Adipose tissue (tissue), 3 donors: ENCODE measurements at regions not wholly inside any gene's neighbourhood (a gene's known extent, or its start where the extent isn't known, plus 50 kb on each side); places are given as distances from the start of the nearest gene placed in this dataset.

Experiments
- H3K27ac ChIP-seq: one replicate; pipeline ENCODE4 v1.5.1; 2013; ENCODE audit warnings: low read depth, low read length
- WGBS, 3 donors: extraction: QIAGEN DNeasy Blood & Tissue Kit; methylation state at CpG; one replicate each; pipeline ENCODE4 v1.1.7; 2013; 5-methylcytosine and 5-hydroxymethylcytosine counted together
- donor health status: healthy with polysubstance abuse.
- donor health status: Bipolar disorder and iron deficiency.
- donor health status: healthy.

- 90 to 94% (median 93%) methylated on average over 7 of the region's 7 CpGs for WGBS, 3 donors
- H3K27ac ChIP-seq: no peak overlapping the region
These were observed 538.2 kb upstream of the TNP1 start for GRCh38 chr2:217398101-217398500.

- WGBS, 3 donors: 59 to 68% (median 60%) methylated on average over 2 of the region's 2 CpGs
- H3K27ac ChIP-seq: no peak overlapping the region
These were observed 536.7 kb upstream of the TNP1 start for GRCh38 chr2:217396586-217396985.

GRCh38 chr2:217396165-217396564, 536.3 kb upstream of the TNP1 start:
- no peak overlapping the region for H3K27ac ChIP-seq
- 63 to 80% (median 77%) methylated on average over 2 of the region's 2 CpGs for WGBS, 3 donors

- H3K27ac ChIP-seq: no peak overlapping the region
- 83 to 88% (median 87%) methylated on average over 8 of the region's 8 CpGs for WGBS, 3 donors
These were observed 534.9 kb upstream of the TNP1 start for GRCh38 chr2:217394510-217395351.

GRCh38 chr2:217393585-217394032, 533.7 kb upstream of the TNP1 start:
- H3K27ac ChIP-seq: no peak overlapping the region
- 50 to 58% (median 53%) methylated on average over 4 of the region's 4 CpGs for WGBS, 3 donors

GRCh38 chr2:217392930-217393584, 533.2 kb upstream of the TNP1 start:
- 69 to 85% (median 75%) methylated on average over 5 of the region's 5 CpGs for WGBS, 3 donors
- no peak overlapping the region for H3K27ac ChIP-seq

- no peak overlapping the region for H3K27ac ChIP-seq
- 45 to 60% (median 51%) methylated on average over 4 of the region's 4 CpGs for WGBS, 3 donors
These were observed 528.0 kb upstream of the TNP1 start for GRCh38 chr2:217387776-217388387.

GRCh38 chr2:217386041-217386440, 526.2 kb upstream of the TNP1 start:
- 56 to 65% (median 58%) methylated on average over 3 of the region's 3 CpGs for WGBS, 3 donors
- no peak overlapping the region for H3K27ac ChIP-seq

- 73 to 83% (median 77%) methylated on average over 4 of the region's 4 CpGs for WGBS, 3 donors
- H3K27ac ChIP-seq: no peak overlapping the region
These were observed 523.8 kb upstream of the TNP1 start for GRCh38 chr2:217383620-217384019.

GRCh38 chr2:217382794-217383193, 522.9 kb upstream of the TNP1 start:
- 47 to 90% (median 84%) methylated on average over 5 of the region's 5 CpGs for WGBS, 3 donors
- no peak overlapping the region for H3K27ac ChIP-seq

- H3K27ac ChIP-seq: no peak overlapping the region
- 78 to 94% (median 93%) methylated on average over 6 of the region's 6 CpGs for WGBS, 3 donors
These were observed 519.9 kb upstream of the TNP1 start for GRCh38 chr2:217379807-217380206.

GRCh38 chr2:217372794-217373193, 512.9 kb upstream of the TNP1 start:
- WGBS, 3 donors: 89 to 92% (median 91%) methylated on average over 2 of the region's 2 CpGs
- H3K27ac ChIP-seq: no peak overlapping the region

- no peak overlapping the region for H3K27ac ChIP-seq
- 59 to 88% (median 86%) methylated on average over 9 of the region's 9 CpGs for WGBS, 3 donors
These were observed 511.9 kb upstream of the TNP1 start for GRCh38 chr2:217371781-217372213.

GRCh38 chr2:217370391-217370790, 510.5 kb upstream of the TNP1 start:
- 78 to 92% (median 86%) methylated on average over 5 of the region's 5 CpGs for WGBS, 3 donors
- H3K27ac ChIP-seq: no peak overlapping the region

- WGBS, 3 donors: 88 to 96% (median 95%) methylated on average over 4 of the region's 4 CpGs
These were observed 507.6 kb upstream of the TNP1 start for GRCh38 chr2:217367464-217367863.

GRCh38 chr2:217366966-217367365, 507.1 kb upstream of the TNP1 start:
- 68 to 92% (median 84%) methylated on average over 4 of the region's 4 CpGs for WGBS, 3 donors

More at GRCh38 chr2:217367464-217367863, 507.6 kb upstream of the TNP1 start:
- H3K27ac ChIP-seq: no peak overlapping the region

GRCh38 chr2:217366266-217366895, 506.5 kb upstream of the TNP1 start:
- 60 to 88% (median 85%) methylated on average over 4 of the region's 4 CpGs for WGBS, 3 donors
- H3K27ac ChIP-seq: no peak overlapping the region

More at GRCh38 chr2:217366966-217367365, 507.1 kb upstream of the TNP1 start:
- H3K27ac ChIP-seq: no peak overlapping the region

GRCh38 chr2:217365656-217366055, 505.8 kb upstream of the TNP1 start:
- no peak overlapping the region for H3K27ac ChIP-seq
- 65 to 95% (median 87%) methylated on average over 3 of the region's 3 CpGs for WGBS, 3 donors

GRCh38 chr2:217364224-217364623, 504.4 kb upstream of the TNP1 start:
- H3K27ac ChIP-seq: no peak overlapping the region
